Tibial artery (tissue), 4 donors: ENCODE measurements at regions not wholly inside any gene's neighbourhood (a gene's known extent, or its start where the extent isn't known, plus 50 kb on each side); places are given as distances from the start of the nearest gene placed in this dataset.

ENCODE experiments used
- DNase-seq, 2 donors: peaks; one replicate each; pipeline ENCODE4 v3.0.0-alpha.2; 2019
- H3K27ac ChIP-seq, 2 donors: fragments of 200-600 bp; sonication (generic) in 1 of 2; 1 replicate in 1 of 2; 2 replicates in 1 of 2; pipeline ENCODE4 v1.5.1; 2018 to 2019; ENCODE audit warnings: mild to moderate bottlenecking in 1 of 2
- H3K27me3 ChIP-seq, 2 donors: fragments of 200-600 bp; sonication (generic) in 1 of 2; one replicate each; pipeline versions ENCODE4 v1.5.1 to v1.6.0; 2016 to 2019
- H3K36me3 ChIP-seq, 3 donors: fragments of 200-600 bp; sonication (generic) in 2 of 3; one replicate each; pipeline ENCODE4 v1.5.1; 2016 to 2019; ENCODE audit warnings: mild to moderate bottlenecking in 2 of 3
- H3K4me1 ChIP-seq, 4 donors: fragments of 200-600 bp; sonication (generic) in 2 of 4; 1 replicate in 3 of 4; 2 replicates in 1 of 4; pipeline ENCODE4 v1.5.1; 2016 to 2019
- H3K4me3 ChIP-seq, 2 donors: fragments of 200-600 bp; sonication (generic) in 1 of 2; 1 replicate in 1 of 2; 2 replicates in 1 of 2; pipeline ENCODE4 v1.5.1; 2018 to 2019; ENCODE audit warnings: mild to moderate bottlenecking in 2 of 2
- H3K9me3 ChIP-seq, 3 donors: fragments of 200-600 bp; sonication (generic) in 1 of 3; one replicate each; pipeline ENCODE4 v1.5.1; 2016 to 2019
- CTCF ChIP-seq, 2 experiments: fragments of 200-600 bp in 1 of 2; fragments of 450-650 bp in 1 of 2; IDR thresholded peaks; one replicate each; pipeline ENCODE4 v1.5.1; 2017 to 2019; ENCODE audit warnings: antibody characterized with exemption in 2 of 2, mild to moderate bottlenecking in 1 of 2, moderate library complexity in 1 of 2
- intact Hi-C: fragments of 100-400 bp; cut with DNase I; formaldehyde crosslinking; loops from one replicate; pipeline ENCODE4 v1.15.0; 2023; ENCODE audit warnings: low total_unique reads

DNA sequence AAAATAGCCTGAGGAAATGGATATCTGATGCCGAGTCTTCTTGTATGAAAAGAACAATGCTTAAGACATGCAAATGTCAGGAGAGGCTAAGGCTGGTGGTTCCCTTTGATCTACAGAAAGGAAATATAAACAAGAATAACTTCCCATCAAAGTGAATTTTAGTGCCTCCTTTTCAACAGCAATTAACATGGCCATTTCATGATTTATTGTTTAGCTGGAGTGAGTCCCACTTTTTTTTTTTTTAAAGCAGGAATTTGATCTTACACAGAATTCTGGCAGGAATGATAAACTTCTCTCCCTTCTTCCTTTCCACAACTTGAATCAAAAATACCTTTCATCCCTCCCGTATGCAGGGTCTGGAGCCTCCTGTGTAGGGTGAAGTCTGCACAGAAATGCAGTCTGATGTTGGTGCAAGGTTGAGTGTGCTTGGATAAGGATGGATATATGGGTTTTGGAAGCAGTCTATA lies 287.0 kb downstream of the MEX3B start:
- Histone ChIP-seq H3K9me3 (no peaks in the 10 kb centered on the region), H3K27ac (no peak overlapping the region), H3K4me1 (peaks cover 0 to 8% (median 2%) of the 10 kb centered on the region in 4 donors), H3K36me3 (no peaks in the 10 kb centered on the region), H3K4me3 (no peak overlapping the region), H3K27me3 (no peaks in the 10 kb centered on the region)
- TF ChIP-seq CTCF (IDR thresholded peaks at IDR 0.05), result no peak
- no peak for DNase-seq
- intact Hi-C loops, result no loop called here

- no peak for TF ChIP-seq CTCF (IDR thresholded peaks at IDR 0.05)
- Histone ChIP-seq H3K4me3 (no peak overlapping the region), H3K27me3 (no peaks in the 10 kb centered on the region), H3K9me3 (no peaks in the 10 kb centered on the region), H3K4me1 (peaks cover 0 to 21% (median 6%) of the 10 kb centered on the region in 4 donors), H3K36me3 (no peaks in the 10 kb centered on the region), H3K27ac (no peak overlapping the region)
- no peak for DNase-seq
- intact Hi-C loops, result no loop called here
Measured at GRCh38 chr15:81755626-81756025, 290.2 kb downstream of the MEX3B start.

DNA sequence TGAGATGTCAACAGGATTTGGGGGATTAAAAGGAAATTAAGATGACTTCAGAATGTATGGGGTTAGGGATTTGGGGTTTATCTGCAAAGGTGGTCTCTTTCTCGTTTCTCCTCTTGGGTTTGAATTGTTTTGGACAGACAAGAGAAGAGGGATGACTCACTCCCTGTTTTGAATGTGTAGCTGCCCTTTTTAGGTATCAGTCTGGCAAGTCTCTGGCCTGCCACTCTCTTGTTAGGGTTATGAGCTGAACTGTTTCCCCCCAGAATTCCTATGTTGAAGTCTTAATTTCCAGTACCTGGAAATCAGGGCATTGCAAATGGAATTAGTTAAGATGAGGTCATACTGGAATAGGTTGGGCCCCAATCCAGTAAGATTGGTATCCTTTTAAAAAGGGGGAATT lies 291.7 kb downstream of the MEX3B start:
- Histone ChIP-seq H3K4me1 (peaks cover 0 to 21% (median 6%) of the 10 kb centered on the region in 4 donors), H3K27me3 (peaks cover 0 to 6% of the 10 kb centered on the region in 2 donors), H3K27ac (no peak overlapping the region), H3K9me3 (no peaks in the 10 kb centered on the region), H3K36me3 (no peaks in the 10 kb centered on the region), H3K4me3 (no peak overlapping the region)
- no peak for TF ChIP-seq CTCF (IDR thresholded peaks at IDR 0.05)
- no peak for DNase-seq
- intact Hi-C loops, result no loop called here

DNA sequence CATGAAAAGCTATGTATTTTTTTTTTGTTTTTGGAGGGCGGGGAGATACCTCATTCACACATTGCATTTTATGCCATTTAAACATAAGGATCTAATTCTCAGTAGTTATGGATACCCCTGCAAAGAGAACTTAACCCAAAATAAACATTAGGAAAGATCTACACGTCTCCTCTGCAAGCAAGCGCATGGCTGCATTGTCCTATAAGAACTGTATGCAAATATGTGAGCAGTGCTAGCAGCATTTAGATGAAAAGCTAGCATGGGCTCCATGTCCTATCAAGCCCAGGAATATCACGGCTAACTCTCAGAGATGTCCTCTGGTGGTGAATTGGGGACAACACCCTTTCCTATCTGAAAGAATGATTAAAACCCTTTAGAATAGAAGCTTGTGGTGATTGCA lies 292.8 kb downstream of the MEX3B start:
- peaks cover 0 to 21% (median 6%) of the 10 kb centered on the region in 4 donors for H3K4me1 ChIP-seq
- no peak for TF ChIP-seq CTCF (IDR thresholded peaks at IDR 0.05)
- H3K27ac ChIP-seq, result no peak overlapping the region
- DNase-seq, result no peak
- intact Hi-C loops, result no loop called here
- H3K27me3 ChIP-seq, result peaks cover 0 to 6% of the 10 kb centered on the region in 2 donors
- no peaks in the 10 kb centered on the region for H3K9me3 ChIP-seq
- H3K36me3 ChIP-seq, result no peaks in the 10 kb centered on the region
- H3K4me3 ChIP-seq, result no peak overlapping the region

DNA sequence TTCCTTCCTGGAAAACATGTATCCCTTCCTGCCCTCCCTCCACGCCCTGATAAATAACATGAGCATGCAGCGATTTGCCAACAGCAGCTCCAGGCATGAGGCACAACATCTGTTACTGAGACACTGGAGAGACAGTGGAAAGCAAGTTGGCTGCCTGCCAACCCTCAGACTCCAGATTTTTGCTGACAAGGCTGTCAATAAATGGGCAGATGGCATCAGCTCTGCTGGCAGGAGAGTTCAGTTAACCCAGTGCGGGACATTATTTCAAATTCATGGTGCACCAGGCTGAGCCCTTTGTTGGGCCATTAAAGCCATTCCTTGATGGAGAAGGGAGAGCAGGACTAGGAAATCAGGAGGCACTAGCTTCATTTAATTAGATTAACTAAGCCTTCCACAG lies 293.3 kb downstream of the MEX3B start:
- DNase-seq, result peak; percentile 65 to 69
- Histone ChIP-seq H3K27me3 (peaks cover 0 to 6% of the 10 kb centered on the region in 2 donors), H3K4me3 (no peak overlapping the region), H3K4me1 (peaks cover 0 to 21% (median 6%) of the 10 kb centered on the region in 4 donors), H3K36me3 (no peaks in the 10 kb centered on the region), H3K9me3 (no peaks in the 10 kb centered on the region), H3K27ac (no peak overlapping the region)
- no peak for TF ChIP-seq CTCF (IDR thresholded peaks at IDR 0.05)
- intact Hi-C loops, result no loop called here
